ENCODE measurements at regions not wholly inside any gene's neighbourhood (a gene's known extent, or its start where the extent isn't known, plus 50 kb on each side); places are given as distances from the start of the nearest gene placed in this dataset.

GRCh38 chr20:61121661-61122060 is 130.4 kb upstream of the CDH4 start:
- no peak for DNase-seq (ENCODE audit: low read depth in 3 of 3)

GRCh38 chr20:61123286-61123685 is 128.8 kb upstream of the CDH4 start:
- no peak for DNase-seq (ENCODE audit: low read depth in 3 of 3)

- DNase-seq (ENCODE audit: low read depth in 3 of 3), result no peak
Measured at GRCh38 chr20:61123751-61124368, 128.2 kb upstream of the CDH4 start.

GRCh38 chr20:61125076-61125475 is 127.0 kb upstream of the CDH4 start:
- no peak for DNase-seq (ENCODE audit: low read depth in 3 of 3)

- no peak for DNase-seq (ENCODE audit: low read depth in 3 of 3)
Measured at GRCh38 chr20:61125546-61126180, 126.4 kb upstream of the CDH4 start.

- no peak for DNase-seq (ENCODE audit: low read depth in 3 of 3)
Measured at GRCh38 chr20:61126369-61127195, 125.5 kb upstream of the CDH4 start.

- DNase-seq (ENCODE audit: low read depth in 3 of 3), result no peak
Measured at GRCh38 chr20:61127311-61128039, 124.6 kb upstream of the CDH4 start.

- DNase-seq (ENCODE audit: low read depth in 3 of 3), result no peak
Measured at GRCh38 chr20:61128701-61129269, 123.3 kb upstream of the CDH4 start.

GRCh38 chr20:61129311-61129710 is 122.8 kb upstream of the CDH4 start:
- no peak for DNase-seq (ENCODE audit: low read depth in 3 of 3)

GRCh38 chr20:61130156-61130555 is 121.9 kb upstream of the CDH4 start:
- no peak for DNase-seq (ENCODE audit: low read depth in 3 of 3)

- DNase-seq (ENCODE audit: low read depth in 3 of 3), result no peak
Measured at GRCh38 chr20:61131944-61132343, 120.1 kb upstream of the CDH4 start.

GRCh38 chr20:61133611-61134010 is 118.5 kb upstream of the CDH4 start:
- no peak for DNase-seq (ENCODE audit: low read depth in 3 of 3)

- no peak for DNase-seq (ENCODE audit: low read depth in 3 of 3)
Measured at GRCh38 chr20:61134296-61135030, 117.6 kb upstream of the CDH4 start.

GRCh38 chr20:61135266-61135665 is 116.8 kb upstream of the CDH4 start:
- no peak for DNase-seq (ENCODE audit: low read depth in 3 of 3)

- DNase-seq (ENCODE audit: low read depth in 3 of 3), result no peak
Measured at GRCh38 chr20:61135968-61136367, 116.1 kb upstream of the CDH4 start.

- DNase-seq (ENCODE audit: low read depth in 3 of 3), result no peak
Measured at GRCh38 chr20:61138566-61138965, 113.5 kb upstream of the CDH4 start.

GRCh38 chr20:61139031-61139430 is 113.0 kb upstream of the CDH4 start:
- DNase-seq (ENCODE audit: low read depth in 3 of 3), result no peak

GRCh38 chr20:61140576-61140975 is 111.5 kb upstream of the CDH4 start:
- no peak for DNase-seq (ENCODE audit: low read depth in 3 of 3)

GRCh38 chr20:61146023-61146422 is 106.0 kb upstream of the CDH4 start:
- no peak for DNase-seq (ENCODE audit: low read depth in 3 of 3)

- DNase-seq (ENCODE audit: low read depth in 3 of 3), result no peak
Measured at GRCh38 chr20:61149636-61150035, 102.4 kb upstream of the CDH4 start.

GRCh38 chr20:61157301-61157700 is 94.8 kb upstream of the CDH4 start:
- DNase-seq (ENCODE audit: low read depth in 3 of 3), result no peak
